ENCODE measurements at regions not wholly inside any gene's neighbourhood (a gene's known extent, or its start where the extent isn't known, plus 50 kb on each side); places are given as distances from the start of the nearest gene placed in this dataset.

DNA sequence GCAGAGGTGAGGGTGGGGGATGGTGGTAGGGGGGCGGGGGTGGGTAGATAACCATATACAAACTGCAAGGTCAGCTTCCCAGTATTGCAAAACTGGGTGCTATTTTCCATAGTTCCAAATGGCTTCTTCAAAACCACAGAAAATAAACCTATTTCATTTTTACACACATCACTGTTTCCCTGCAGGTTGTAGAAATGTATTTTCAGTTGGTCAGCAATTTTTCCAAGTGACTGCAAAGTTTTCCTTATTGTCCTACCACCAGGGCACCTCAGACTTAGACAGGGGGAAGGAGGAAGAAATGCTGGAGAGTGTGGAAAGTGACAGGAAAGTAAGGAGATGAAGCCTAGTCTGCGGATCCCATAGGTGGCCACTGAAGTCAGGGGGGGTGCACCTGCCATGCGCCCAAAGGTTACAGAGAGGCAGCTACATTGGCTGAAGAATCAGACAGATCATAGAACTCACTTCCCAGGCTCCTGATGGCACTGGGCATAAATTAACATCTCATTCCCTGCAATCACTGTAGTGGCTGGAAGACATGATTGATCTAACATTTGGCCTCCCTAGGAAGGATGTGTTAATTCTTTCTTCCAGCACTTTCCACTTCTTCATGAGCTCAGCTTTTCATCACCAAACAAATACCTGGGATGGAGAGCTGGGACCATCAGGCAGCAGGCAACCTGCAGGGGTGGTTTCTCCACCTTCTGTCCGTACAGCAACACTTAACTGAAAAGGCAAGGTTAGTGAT lies 402.0 kb downstream of the HNRNPD start:
- no peak overlapping the region for H2BK15ac ChIP-seq (ENCODE audit: low read length)
- no peaks in the 10 kb centered on the region for H3K79me2 ChIP-seq (ENCODE audit: control insufficient read depth in 1 of 2, insufficient read depth in 2 of 2, low read length in 2 of 2)
- H4K20me1 ChIP-seq (replicated peaks in 1 of 2; ENCODE audit: control insufficient read depth in 1 of 2, insufficient read depth in 2 of 2, low read length in 2 of 2): no peaks in the 10 kb centered on the region
- no peak overlapping the region for H3K4me3 ChIP-seq (ENCODE audit: extremely low read depth in 1 of 4, insufficient read depth in 2 of 4, low read depth in 3 of 4, low read length in 4 of 4)
- no peak for FAIRE-seq
- H3K18ac ChIP-seq (ENCODE audit: extremely low read depth, low read length): no peak overlapping the region
- TF ChIP-seq GTF2F1 (IDR thresholded peaks at IDR 0.05; ENCODE audit: borderline replicate concordance, low read depth, low read length): no peak
- TF ChIP-seq, protein P1, sequence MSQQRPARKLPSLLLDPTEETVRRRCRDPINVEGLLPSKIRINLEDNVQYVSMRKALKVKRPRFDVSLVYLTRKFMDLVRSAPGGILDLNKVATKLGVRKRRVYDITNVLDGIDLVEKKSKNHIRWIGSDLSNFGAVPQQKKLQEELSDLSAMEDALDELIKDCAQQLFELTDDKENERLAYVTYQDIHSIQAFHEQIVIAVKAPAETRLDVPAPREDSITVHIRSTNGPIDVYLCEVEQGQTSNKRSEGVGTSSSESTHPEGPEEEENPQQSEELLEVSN (IDR thresholded peaks at IDR 0.05): no peak
- no peak for TF ChIP-seq YY1 (IDR thresholded peaks at IDR 0.05; ENCODE audit: low read depth, low read length)
- no peak for TF ChIP-seq POU5F1 (IDR thresholded peaks at IDR 0.05; ENCODE audit: low read depth, low read length)
- no peak for TF ChIP-seq SRF (IDR thresholded peaks at IDR 0.05; ENCODE audit: low read depth, low read length)
- no peak for TF ChIP-seq SIX5 (IDR thresholded peaks at IDR 0.05; ENCODE audit: low read depth, low read length)
- no peak for TF ChIP-seq JUN (IDR thresholded peaks at IDR 0.05; ENCODE audit: low read depth, low read length)
- no peak for TF ChIP-seq JUND (IDR thresholded peaks at IDR 0.05; ENCODE audit: low read length)
- TF ChIP-seq, protein P2, sequence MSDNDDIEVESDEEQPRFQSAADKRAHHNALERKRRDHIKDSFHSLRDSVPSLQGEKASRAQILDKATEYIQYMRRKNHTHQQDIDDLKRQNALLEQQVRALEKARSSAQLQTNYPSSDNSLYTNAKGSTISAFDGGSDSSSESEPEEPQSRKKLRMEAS (IDR thresholded peaks at IDR 0.05): no peak
- no peak for TF ChIP-seq KDM5A (IDR thresholded peaks at IDR 0.05; ENCODE audit: low read length)
- TF ChIP-seq RAD21 (IDR thresholded peaks at IDR 0.05 in 1 of 2, conservative IDR thresholded peaks at IDR 0.05 in 1 of 2; ENCODE audit: low read depth in 2 of 2, low read length in 2 of 2): no peak
- no peak overlapping the region for H2BK120ac ChIP-seq (replicated peaks; ENCODE audit: low read depth, low read length)
- ChIA-PET POLR2A (ENCODE audit: partially characterized antibody) (no interaction called here), CTCF (ENCODE audit: partially characterized antibody) (interaction anchor here (1.7 to 2.0 kb wide), 2 partner anchors 53 to 58 kb away, joined by 3 to 4 read pairs; no protein-coding TSS in a partner anchor)
- no peak overlapping the region for H2AK5ac ChIP-seq (ENCODE audit: low read depth, low read length)
- H3K36me3 ChIP-seq (ENCODE audit: control insufficient read depth in 2 of 4, insufficient read depth in 4 of 4, low read length in 3 of 4): no peaks in the 10 kb centered on the region
- no peak overlapping the region for H3K9ac ChIP-seq (replicated peaks in 1 of 4; ENCODE audit: extremely low read depth in 1 of 4, low read depth in 3 of 4, low read length in 3 of 4)
- no peak overlapping the region for H3K27ac ChIP-seq (ENCODE audit: low read depth, low read length)
- no peak overlapping the region for H4K8ac ChIP-seq (ENCODE audit: extremely low read depth, insufficient read depth, low read length)
- no peak overlapping the region for H3K4me2 ChIP-seq (ENCODE audit: insufficient read depth in 1 of 2, low read depth in 2 of 2, low read length in 2 of 2)
- no peak overlapping the region for H3K14ac ChIP-seq (ENCODE audit: insufficient read length)
- no peak overlapping the region for H2BK20ac ChIP-seq (ENCODE audit: low read length)
- H3K23ac ChIP-seq (ENCODE audit: insufficient read length): no peak overlapping the region
- no peaks in the 10 kb centered on the region for H3K4me1 ChIP-seq (replicated peaks in 1 of 4; ENCODE audit: control insufficient read depth in 3 of 4, insufficient read depth in 4 of 4, low read length in 3 of 4)
- no peak overlapping the region for H4K91ac ChIP-seq (replicated peaks; ENCODE audit: insufficient read length, low read length)
- H2BK12ac ChIP-seq (ENCODE audit: low read depth, low read length): no peak overlapping the region
- no peak overlapping the region for H3K56ac ChIP-seq (replicated peaks; ENCODE audit: insufficient read length, low read depth, low read length)
- no peak for DNase-seq (ENCODE audit: low read depth in 1 of 2, low spot score in 2 of 2)
- WGBS, 2 experiments (ENCODE audit: extremely low coverage in 1 of 2, insufficient coverage in 1 of 2, insufficient read length in 1 of 2, insufficient replicate concordance in 2 of 2, low coverage in 1 of 2, low lambda C conversion rate in 2 of 2, missing lambda C conversion rate in 1 of 2): 88% methylated on average over 4 of the region's 4 CpGs; no CpG with 5 or more reads in 1 of the 2 experiments
- H3K23me2 ChIP-seq (ENCODE audit: low read depth, low read length): no peaks in the 10 kb centered on the region
- H3K79me1 ChIP-seq (ENCODE audit: low read depth, low read length): no peaks in the 10 kb centered on the region
- H3K9me3 ChIP-seq (ENCODE audit: insufficient read depth in 2 of 2, low read depth in 1 of 2, low read length in 1 of 2): no peaks in the 10 kb centered on the region
- no peak overlapping the region for H2BK5ac ChIP-seq (ENCODE audit: low read depth, low read length)
- no peak overlapping the region for H2AFZ ChIP-seq (ENCODE audit: low read length)
- H4K5ac ChIP-seq (ENCODE audit: insufficient read length, low read depth, low read length): no peak overlapping the region
- H3K4ac ChIP-seq (replicated peaks; ENCODE audit: insufficient read length, low read depth, low read length): no peak overlapping the region
- H3K27me3 ChIP-seq (replicated peaks in 1 of 4; ENCODE audit: control insufficient read depth in 3 of 4, extremely low read depth in 1 of 4, insufficient read depth in 3 of 4, low read length in 3 of 4): no peaks in the 10 kb centered on the region

Measured in H1 (cell line).